ENCODE measurements at regions not wholly inside any gene's neighbourhood (a gene's known extent, or its start where the extent isn't known, plus 50 kb on each side); places are given as distances from the start of the nearest gene placed in this dataset.

- TF ChIP-seq CTCF (IDR thresholded peaks at IDR 0.05; ENCODE audit: insufficient read depth, low read depth, low read length) (no peak), EZH2 (IDR thresholded peaks at IDR 0.05; ENCODE audit: insufficient read depth, low read length) (no peak)
Observed at GRCh38 chr2:181198183-181198864, 217.9 kb downstream of the UBE2E3 start.

All from astrocyte (in vitro differentiated cells and primary cell).